ENCODE measurements at regions not wholly inside any gene's neighbourhood (a gene's known extent, or its start where the extent isn't known, plus 50 kb on each side); places are given as distances from the start of the nearest gene placed in this dataset.

- TF ChIP-seq CTCF (IDR thresholded peaks at IDR 0.05) = no peak
- TF ChIP-seq POLR2A (IDR thresholded peaks at IDR 0.05) = no peak
- no peak for TF ChIP-seq EP300 (IDR thresholded peaks at IDR 0.05)
Observed at GRCh38 chr12:74945771-74946198, 263.9 kb downstream of the KCNC2 start.
